Urothelium cell line (cell line): ENCODE measurements at regions not wholly inside any gene's neighbourhood (a gene's known extent, or its start where the extent isn't known, plus 50 kb on each side); places are given as distances from the start of the nearest gene placed in this dataset.
"Not testable (repeated sequence)": the region's sequence is repeated elsewhere in the genome, so short reads cannot be mapped to it uniquely, and the experiment has no call there.

Source experiments
- DNase-seq: peaks from one replicate; pipeline ENCODE4 v3.0.0; 2011; ENCODE audit warnings: low spot score, mixed read lengths
- FAIRE-seq: peaks from 2 replicates; lab custom pipeline; 2011; peaks lifted over from hg19 to GRCh38; lab: Jason Lieb, UNC

GRCh38 chr5:82661933-82662332 is 383.8 kb upstream of the RPS23 start:
- FAIRE-seq, result no peak
- no peak for DNase-seq

- DNase-seq (no peak), FAIRE-seq (no peak)
These were observed 383.3 kb upstream of the RPS23 start for GRCh38 chr5:82661462-82661861.

GRCh38 chr5:82659115-82659514 is 381.0 kb upstream of the RPS23 start:
- DNase-seq, result no peak
- no peak for FAIRE-seq

GRCh38 chr5:82657033-82657699 is 379.0 kb upstream of the RPS23 start:
- FAIRE-seq (no peak), DNase-seq (no peak)

- DNase-seq (no peak), FAIRE-seq (no peak)
These were observed 378.2 kb upstream of the RPS23 start for GRCh38 chr5:82656341-82656761.

- no peak for DNase-seq
- FAIRE-seq, result no peak
These were observed 376.9 kb upstream of the RPS23 start for GRCh38 chr5:82655078-82655477.

GRCh38 chr5:82649943-82650342 is 371.8 kb upstream of the RPS23 start:
- FAIRE-seq (no peak), DNase-seq (no peak)

GRCh38 chr5:82644766-82645165 is 366.6 kb upstream of the RPS23 start:
- FAIRE-seq (no peak), DNase-seq (no peak)

- DNase-seq (no peak), FAIRE-seq (no peak)
These were observed 366.1 kb upstream of the RPS23 start for GRCh38 chr5:82644229-82644628.

- DNase-seq, result no peak
- no peak for FAIRE-seq
These were observed 364.2 kb upstream of the RPS23 start for GRCh38 chr5:82642313-82642712.

GRCh38 chr5:82641331-82642003 is 363.3 kb upstream of the RPS23 start:
- DNase-seq, result peak; percentile 67
- FAIRE-seq, result no peak

GRCh38 chr5:82640916-82641315 is 362.8 kb upstream of the RPS23 start:
- FAIRE-seq, result no peak
- no peak for DNase-seq

GRCh38 chr5:82639393-82640144 is 361.4 kb upstream of the RPS23 start:
- no peak for DNase-seq
- no peak for FAIRE-seq

GRCh38 chr5:82636591-82636990 is 358.4 kb upstream of the RPS23 start:
- DNase-seq (no peak), FAIRE-seq (no peak)

GRCh38 chr5:82635561-82636288 is 357.6 kb upstream of the RPS23 start:
- FAIRE-seq (no peak), DNase-seq (peak; percentile 15)

GRCh38 chr5:82628364-82628910 is 350.3 kb upstream of the RPS23 start:
- no peak for DNase-seq
- no peak for FAIRE-seq

GRCh38 chr5:82626905-82627591 is 348.9 kb upstream of the RPS23 start:
- not testable (repeated sequence) for DNase-seq, FAIRE-seq

GRCh38 chr5:82626012-82626411 is 347.9 kb upstream of the RPS23 start:
- DNase-seq, FAIRE-seq: not testable (repeated sequence)

GRCh38 chr5:82624062-82624461 is 345.9 kb upstream of the RPS23 start:
- DNase-seq, result no peak
- no peak for FAIRE-seq
